Mucosa of descending colon (tissue), 3 donors: ENCODE measurements at regions not wholly inside any gene's neighbourhood (a gene's known extent, or its start where the extent isn't known, plus 50 kb on each side); places are given as distances from the start of the nearest gene placed in this dataset.

ENCODE experiments used
- ATAC-seq: fragments of 200-7000 bp; cut with Tn5 transposase; one replicate; pipeline ENCODE4 v1.9.1; 2020; ENCODE audit warnings: mild to moderate bottlenecking, moderate library complexity
- DNase-seq, 3 donors: peaks; one replicate each; pipeline ENCODE4 v3.0.0-alpha.2; 2020
- H3K36me3 ChIP-seq: fragments of 200-600 bp; one replicate; pipeline ENCODE4 v1.8.0; 2021; ENCODE audit warnings: low read depth, mild to moderate bottlenecking
- H3K4me1 ChIP-seq: fragments of 200-600 bp; one replicate; pipeline ENCODE4 v1.8.0; 2021; ENCODE audit warnings: low read depth, mild to moderate bottlenecking
- H3K4me3 ChIP-seq: fragments of 200-600 bp; one replicate; pipeline ENCODE4 v1.8.0; 2021; ENCODE audit warnings: mild to moderate bottlenecking
- H3K9me3 ChIP-seq: fragments of 200-600 bp; one replicate; pipeline ENCODE4 v1.8.0; 2021; ENCODE audit warnings: mild to moderate bottlenecking
- intact Hi-C, 2 donors: fragments of 100-400 bp; cut with DNase I in 1 of 2; cut with micrococcal nuclease in 1 of 2; formaldehyde crosslinking; loops; one replicate each; pipeline versions ENCODE4 v1.11.0 to v1.11.1; 2022; cut with DNase I, micrococcal nuclease
- TF ChIP-seq, protein P1 (sequence below): fragments of 200-600 bp; IDR thresholded peaks from one replicate; pipeline ENCODE4 v1.8.0; 2022; ENCODE audit warnings: antibody characterized with exemption, mild to moderate bottlenecking
- donor health status: DM: no; HTN: no; CAD: no; lungs with moderate emphysema.
- donor health status: DM: no; HTN: no; CAD: no.
- donor health status: DM: no; HTN: yes; CAD: no.

DNA sequence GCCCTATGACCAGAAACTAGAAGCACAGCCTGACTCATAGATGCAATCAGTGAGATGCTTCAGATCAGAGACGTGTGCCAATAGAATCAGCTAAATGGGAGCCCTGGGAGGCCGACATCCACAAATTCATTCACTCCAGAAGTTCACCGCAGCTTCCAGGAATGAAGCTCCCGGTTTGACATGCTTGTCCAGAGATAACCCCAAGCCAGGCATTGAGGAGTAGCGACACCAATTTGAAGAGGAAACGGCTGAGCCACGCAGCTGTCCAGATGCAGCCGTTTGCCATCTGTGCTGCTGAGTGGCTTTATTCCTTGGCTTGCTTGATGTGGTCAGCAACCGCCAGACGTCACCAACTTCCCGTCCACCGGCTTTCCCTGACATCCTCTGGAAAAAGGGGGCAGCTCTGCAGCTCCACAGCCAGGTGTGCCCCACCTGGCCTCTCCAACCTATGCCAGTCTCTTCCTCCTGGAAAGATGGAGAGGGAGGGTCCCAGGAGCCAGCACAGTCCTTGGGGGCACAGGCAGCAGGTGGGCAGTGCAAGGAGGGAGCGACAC is 123.9 kb upstream of the OPCML start:
- Histone ChIP-seq H3K4me1 (no peaks in the 10 kb centered on the region), H3K4me3 (no peak overlapping the region), H3K36me3 (no peaks in the 10 kb centered on the region), H3K9me3 (peaks cover 5% of the 10 kb centered on the region)
- ATAC-seq (no peak), DNase-seq (no peak)
- intact Hi-C loops = no loop called here
- TF ChIP-seq, protein P1, sequence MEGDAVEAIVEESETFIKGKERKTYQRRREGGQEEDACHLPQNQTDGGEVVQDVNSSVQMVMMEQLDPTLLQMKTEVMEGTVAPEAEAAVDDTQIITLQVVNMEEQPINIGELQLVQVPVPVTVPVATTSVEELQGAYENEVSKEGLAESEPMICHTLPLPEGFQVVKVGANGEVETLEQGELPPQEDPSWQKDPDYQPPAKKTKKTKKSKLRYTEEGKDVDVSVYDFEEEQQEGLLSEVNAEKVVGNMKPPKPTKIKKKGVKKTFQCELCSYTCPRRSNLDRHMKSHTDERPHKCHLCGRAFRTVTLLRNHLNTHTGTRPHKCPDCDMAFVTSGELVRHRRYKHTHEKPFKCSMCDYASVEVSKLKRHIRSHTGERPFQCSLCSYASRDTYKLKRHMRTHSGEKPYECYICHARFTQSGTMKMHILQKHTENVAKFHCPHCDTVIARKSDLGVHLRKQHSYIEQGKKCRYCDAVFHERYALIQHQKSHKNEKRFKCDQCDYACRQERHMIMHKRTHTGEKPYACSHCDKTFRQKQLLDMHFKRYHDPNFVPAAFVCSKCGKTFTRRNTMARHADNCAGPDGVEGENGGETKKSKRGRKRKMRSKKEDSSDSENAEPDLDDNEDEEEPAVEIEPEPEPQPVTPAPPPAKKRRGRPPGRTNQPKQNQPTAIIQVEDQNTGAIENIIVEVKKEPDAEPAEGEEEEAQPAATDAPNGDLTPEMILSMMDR = no peak

DNA sequence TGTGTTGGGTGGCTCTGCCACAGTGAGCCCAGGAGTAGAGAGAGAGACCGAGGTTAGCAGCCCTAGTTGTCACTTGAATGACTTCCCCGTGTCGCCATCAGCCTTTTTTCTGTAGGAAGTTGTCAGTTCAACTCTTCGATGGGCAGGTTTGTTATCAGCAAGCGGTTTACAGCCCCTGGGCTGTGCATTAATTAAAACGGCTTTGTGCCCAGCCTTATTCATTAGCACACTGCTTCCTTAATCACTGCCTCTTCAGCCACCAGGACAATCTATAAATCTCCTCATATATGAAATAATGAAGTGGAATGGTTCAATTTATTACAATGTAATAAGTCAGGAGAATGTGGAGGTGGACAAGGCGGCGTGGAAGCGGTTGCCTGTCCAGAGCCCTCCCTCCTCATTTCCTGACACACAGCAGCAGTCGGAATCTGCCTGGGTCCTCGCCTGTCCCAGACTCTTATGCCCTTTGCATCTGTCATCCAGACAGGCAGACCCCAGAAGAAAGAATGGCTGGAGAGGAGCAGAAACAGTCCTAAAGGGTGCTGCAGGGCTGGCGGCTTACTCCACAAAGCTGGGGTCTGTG is 122.4 kb upstream of the OPCML start:
- DNase-seq (no peak), ATAC-seq (no peak)
- Histone ChIP-seq H3K9me3 (peaks cover 5% of the 10 kb centered on the region), H3K36me3 (no peaks in the 10 kb centered on the region), H3K4me3 (no peak overlapping the region), H3K4me1 (no peaks in the 10 kb centered on the region)
- TF ChIP-seq, protein P1 = no peak
- intact Hi-C loops = no loop called here

DNA sequence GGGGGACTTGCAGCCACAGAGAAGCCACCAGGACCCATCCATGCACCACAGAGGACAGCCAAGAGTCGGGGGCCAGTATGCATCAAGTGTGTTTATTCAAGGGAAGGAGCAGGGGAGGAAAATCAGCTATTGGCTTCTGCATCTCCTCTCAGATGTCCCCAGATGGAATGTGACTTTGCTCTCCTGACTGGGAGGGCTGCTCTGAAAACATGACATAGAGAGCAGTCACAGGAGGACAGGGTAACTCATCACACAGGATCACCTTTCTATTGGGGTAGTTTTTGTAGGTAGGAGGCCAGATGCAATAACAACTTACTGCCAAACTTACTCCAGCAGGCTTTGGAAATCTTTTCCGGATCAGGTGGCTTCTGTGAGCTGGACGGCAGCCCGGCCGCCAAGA is 121.0 kb upstream of the OPCML start:
- intact Hi-C loops = no loop called here
- Histone ChIP-seq H3K4me1 (no peaks in the 10 kb centered on the region), H3K4me3 (no peak overlapping the region), H3K36me3 (no peaks in the 10 kb centered on the region), H3K9me3 (peaks cover 6% of the 10 kb centered on the region)
- ATAC-seq (no peak), DNase-seq (no peak)
- TF ChIP-seq, protein P1 = no peak

DNA sequence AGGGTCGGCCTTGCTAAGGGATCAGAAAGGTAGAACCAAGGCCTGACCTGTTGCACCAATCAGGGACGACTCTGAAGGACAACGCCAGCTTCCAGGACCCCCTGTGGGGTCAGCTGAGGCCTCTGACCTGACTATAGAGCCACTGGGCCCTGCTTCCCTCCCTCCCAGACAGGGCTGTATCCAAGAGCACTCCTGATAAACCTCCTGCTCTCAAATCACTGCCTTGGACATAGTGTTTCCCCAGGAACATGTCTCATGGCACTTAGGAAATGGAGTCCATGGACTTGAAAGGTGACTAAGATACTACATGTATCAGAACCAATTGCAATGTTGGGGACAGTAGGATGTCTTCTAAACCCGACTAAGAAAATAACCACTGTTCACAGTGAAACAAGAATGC is 117.8 kb upstream of the OPCML start:
- no peaks in the 10 kb centered on the region for H3K4me1 ChIP-seq
- intact Hi-C loops = no loop called here
- H3K36me3 ChIP-seq = no peaks in the 10 kb centered on the region
- H3K4me3 ChIP-seq = no peak overlapping the region
- DNase-seq (no peak), ATAC-seq (no peak)
- peaks cover 3% of the 10 kb centered on the region for H3K9me3 ChIP-seq
- TF ChIP-seq, protein P1 = no peak

DNA sequence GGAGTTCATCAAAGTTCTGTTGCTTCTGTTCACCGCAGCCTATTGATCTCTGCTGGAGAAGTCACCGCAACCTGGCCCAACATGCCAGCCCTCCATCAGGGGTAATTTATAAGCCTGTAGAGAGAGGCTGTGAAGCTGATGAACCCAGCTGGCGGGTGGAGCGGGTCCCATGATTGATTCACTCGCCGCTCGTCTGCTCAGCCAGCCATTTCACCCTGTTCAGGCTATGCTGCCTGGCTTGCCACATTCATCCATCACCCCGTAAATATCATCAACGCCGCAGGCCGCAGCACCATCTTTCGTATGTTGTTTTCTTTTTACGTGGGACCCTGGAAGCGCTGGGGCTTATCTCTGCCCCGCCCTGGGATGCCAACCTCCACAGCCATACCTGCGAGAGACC is 116.7 kb upstream of the OPCML start:
- H3K4me1 ChIP-seq = no peaks in the 10 kb centered on the region
- ATAC-seq (no peak), DNase-seq (no peak)
- H3K4me3 ChIP-seq = no peak overlapping the region
- intact Hi-C loops = no loop called here
- H3K36me3 ChIP-seq = no peaks in the 10 kb centered on the region
- TF ChIP-seq, protein P1 = no peak
- H3K9me3 ChIP-seq = peaks cover 3% of the 10 kb centered on the region

DNA sequence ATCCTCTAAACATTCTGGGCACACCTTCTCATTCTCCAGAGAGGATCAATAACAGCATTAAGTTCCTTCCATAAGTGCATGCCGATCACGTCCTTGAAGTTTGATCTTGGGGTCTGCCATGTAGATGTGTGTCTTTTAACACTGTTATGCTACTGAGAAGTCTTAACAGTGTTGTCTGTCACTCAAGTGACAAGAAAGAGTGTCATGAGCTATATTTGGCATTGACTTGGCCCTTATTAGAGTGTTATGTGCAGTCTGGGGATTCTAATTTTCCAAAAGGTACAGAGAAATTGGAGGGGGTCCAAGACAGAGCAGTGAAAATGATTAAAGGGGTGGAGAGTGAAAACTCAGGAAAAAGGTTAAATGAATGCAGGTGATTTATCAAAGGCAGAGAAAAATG is 107.1 kb upstream of the OPCML start:
- Histone ChIP-seq H3K36me3 (no peaks in the 10 kb centered on the region), H3K4me3 (no peak overlapping the region), H3K4me1 (no peaks in the 10 kb centered on the region), H3K9me3 (no peaks in the 10 kb centered on the region)
- intact Hi-C loops = no loop called here
- no peak for ATAC-seq
- TF ChIP-seq, protein P1 = no peak
- no peak for DNase-seq
